MM.1S (cell line): ENCODE measurements at regions not wholly inside any gene's neighbourhood (a gene's known extent, or its start where the extent isn't known, plus 50 kb on each side); places are given as distances from the start of the nearest gene placed in this dataset.
A peak's percentile ranks its signal among the peaks of the same experiment; 100 is the strongest.

ENCODE experiments used
- CTCF ChIP-seq: fragments of 300-600 bp; sonication (generic); IDR thresholded peaks from 2 replicates; pipeline ENCODE4 v1.5.1; 2016; ENCODE audit warnings: antibody characterized with exemption, low read length, mixed read lengths
- EZH2 ChIP-seq: fragments of 300-600 bp; sonication (generic); optimal IDR thresholded peaks from 2 replicates; pipeline ENCODE3; 2017; ENCODE audit warnings: low read depth, mild to moderate bottlenecking, antibody characterized with exemption, low read length, mixed read lengths

GRCh38 chr5:146965761-146966659 lies 87.5 kb upstream of the PPP2R2B start:
- peak; percentile 87 for TF ChIP-seq CTCF
- TF ChIP-seq EZH2: no peak
